ENCODE measurements at regions not wholly inside any gene's neighbourhood (a gene's known extent, or its start where the extent isn't known, plus 50 kb on each side); places are given as distances from the start of the nearest gene placed in this dataset.

DNA sequence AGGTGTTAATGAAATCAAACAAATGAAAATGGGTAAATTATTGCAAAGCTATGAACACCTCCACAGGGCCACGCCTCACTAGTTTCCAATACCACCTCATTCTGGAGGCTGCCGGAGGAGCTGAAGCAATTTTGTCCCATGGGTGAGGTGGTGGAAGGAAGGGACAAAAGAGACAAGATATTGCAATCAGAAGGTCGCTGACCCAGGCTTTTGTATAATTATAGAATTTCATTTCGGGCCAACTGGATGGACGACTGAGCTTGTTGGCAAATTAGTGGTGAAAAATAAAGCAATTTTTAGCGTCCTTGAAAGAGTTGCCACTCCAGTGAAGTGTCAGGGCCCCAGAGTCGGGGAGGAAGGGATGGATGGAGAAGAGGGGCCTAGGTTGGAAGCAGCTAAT, 147.9 kb downstream of the CYLD start:
- Histone ChIP-seq H3K79me2 (ENCODE audit: insufficient read depth, low read length) (no peaks in the 10 kb centered on the region), H3K4me3 (ENCODE audit: low read depth in 1 of 2, low read length in 2 of 2) (no peak overlapping the region), H3K9ac (ENCODE audit: low read depth, low read length) (no peak overlapping the region), H3K27ac (ENCODE audit: low read length) (no peak overlapping the region), H3K4me2 (ENCODE audit: insufficient read depth, low read length) (no peak overlapping the region), H3K4me1 (ENCODE audit: insufficient read depth, low read length) (no peaks in the 10 kb centered on the region), H3K27me3 (ENCODE audit: insufficient read depth, low read length, poor library complexity) (no peaks in the 10 kb centered on the region), H4K20me1 (ENCODE audit: insufficient read depth, low read length) (no peaks in the 10 kb centered on the region), H3K36me3 (ENCODE audit: insufficient read depth, low read length) (no peaks in the 10 kb centered on the region), H3K9me3 (ENCODE audit: insufficient read depth, low read length, severe bottlenecking) (no peaks in the 10 kb centered on the region), H2AFZ (ENCODE audit: low read depth, low read length) (no peak overlapping the region)
- DNase-seq: no peak
- no peak for TF ChIP-seq EZH2 (IDR thresholded peaks at IDR 0.05; ENCODE audit: borderline replicate concordance, low read depth, low read length, severe bottlenecking)
- TF ChIP-seq CTCF (IDR thresholded peaks at IDR 0.05; ENCODE audit: borderline replicate concordance, extremely low read depth, low read length, poor library complexity, severe bottlenecking): no peak
- ATAC-seq (ENCODE audit: insufficient read depth, low read depth): no peak

DNA sequence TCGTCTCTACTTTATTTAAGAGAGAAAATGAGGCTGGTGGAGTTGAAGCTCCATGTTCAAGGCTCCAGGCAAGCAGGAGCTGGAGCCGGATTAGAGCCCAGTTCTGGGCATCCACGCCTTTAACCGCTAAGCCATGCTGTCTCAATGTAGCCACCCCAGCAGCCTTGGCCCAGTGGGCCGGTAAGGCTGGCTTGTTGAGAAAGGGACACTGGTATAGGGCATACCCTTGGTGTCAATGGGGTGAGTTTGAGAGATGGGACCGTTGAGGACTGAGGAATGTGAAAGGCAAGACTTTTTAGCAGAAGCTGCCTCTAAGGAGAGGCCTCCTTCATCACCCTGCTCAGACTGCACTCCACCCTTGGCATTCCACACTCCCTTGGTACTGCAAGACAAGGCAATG, 147.4 kb downstream of the CYLD start:
- H3K9ac ChIP-seq (ENCODE audit: low read depth, low read length): no peak overlapping the region
- H3K27me3 ChIP-seq (ENCODE audit: insufficient read depth, low read length, poor library complexity): no peaks in the 10 kb centered on the region
- no peak overlapping the region for H3K27ac ChIP-seq (ENCODE audit: low read length)
- no peaks in the 10 kb centered on the region for H3K9me3 ChIP-seq (ENCODE audit: insufficient read depth, low read length, severe bottlenecking)
- H3K4me3 ChIP-seq (ENCODE audit: low read depth in 1 of 2, low read length in 2 of 2): no peak overlapping the region
- H4K20me1 ChIP-seq (ENCODE audit: insufficient read depth, low read length): no peaks in the 10 kb centered on the region
- no peak overlapping the region for H2AFZ ChIP-seq (ENCODE audit: low read depth, low read length)
- H3K36me3 ChIP-seq (ENCODE audit: insufficient read depth, low read length): no peaks in the 10 kb centered on the region
- no peaks in the 10 kb centered on the region for H3K4me1 ChIP-seq (ENCODE audit: insufficient read depth, low read length)
- TF ChIP-seq EZH2 (IDR thresholded peaks at IDR 0.05; ENCODE audit: borderline replicate concordance, low read depth, low read length, severe bottlenecking) (no peak), CTCF (IDR thresholded peaks at IDR 0.05; ENCODE audit: borderline replicate concordance, extremely low read depth, low read length, poor library complexity, severe bottlenecking) (no peak)
- DNase-seq: no peak
- no peak for ATAC-seq (ENCODE audit: insufficient read depth, low read depth)
- no peaks in the 10 kb centered on the region for H3K79me2 ChIP-seq (ENCODE audit: insufficient read depth, low read length)
- H3K4me2 ChIP-seq (ENCODE audit: insufficient read depth, low read length): no peak overlapping the region

- TF ChIP-seq EZH2 (IDR thresholded peaks at IDR 0.05; ENCODE audit: borderline replicate concordance, low read depth, low read length, severe bottlenecking): no peak
- TF ChIP-seq CTCF (IDR thresholded peaks at IDR 0.05; ENCODE audit: borderline replicate concordance, extremely low read depth, low read length, poor library complexity, severe bottlenecking): no peak
- no peaks in the 10 kb centered on the region for H3K79me2 ChIP-seq (ENCODE audit: insufficient read depth, low read length)
- no peak overlapping the region for H3K9ac ChIP-seq (ENCODE audit: low read depth, low read length)
- no peaks in the 10 kb centered on the region for H3K36me3 ChIP-seq (ENCODE audit: insufficient read depth, low read length)
- ATAC-seq (ENCODE audit: insufficient read depth, low read depth) (no peak), DNase-seq (no peak)
- no peaks in the 10 kb centered on the region for H3K4me1 ChIP-seq (ENCODE audit: insufficient read depth, low read length)
- H2AFZ ChIP-seq (ENCODE audit: low read depth, low read length): no peak overlapping the region
- H3K4me3 ChIP-seq (ENCODE audit: low read depth in 1 of 2, low read length in 2 of 2): no peak overlapping the region
- H3K27me3 ChIP-seq (ENCODE audit: insufficient read depth, low read length, poor library complexity): no peaks in the 10 kb centered on the region
- no peak overlapping the region for H3K27ac ChIP-seq (ENCODE audit: low read length)
- H3K9me3 ChIP-seq (ENCODE audit: insufficient read depth, low read length, severe bottlenecking): no peaks in the 10 kb centered on the region
- no peak overlapping the region for H3K4me2 ChIP-seq (ENCODE audit: insufficient read depth, low read length)
- no peaks in the 10 kb centered on the region for H4K20me1 ChIP-seq (ENCODE audit: insufficient read depth, low read length)
Measured at GRCh38 chr16:50888486-50889261, 146.8 kb downstream of the CYLD start.

All from DND-41 (cell line).